HG02973 (cell line): ENCODE measurements at regions not wholly inside any gene's neighbourhood (a gene's known extent, or its start where the extent isn't known, plus 50 kb on each side); places are given as distances from the start of the nearest gene placed in this dataset.
A peak's percentile ranks its signal among the peaks of the same experiment; 100 is the strongest.

ENCODE experiments used
- ATAC-seq: cut with Tn5 transposase; IDR thresholded peaks from one replicate; pipeline ENCODE4 v1.9.1; 2021; ENCODE audit warnings: moderate library complexity; ENCODE audit not compliant: unreplicated experiment

DNA sequence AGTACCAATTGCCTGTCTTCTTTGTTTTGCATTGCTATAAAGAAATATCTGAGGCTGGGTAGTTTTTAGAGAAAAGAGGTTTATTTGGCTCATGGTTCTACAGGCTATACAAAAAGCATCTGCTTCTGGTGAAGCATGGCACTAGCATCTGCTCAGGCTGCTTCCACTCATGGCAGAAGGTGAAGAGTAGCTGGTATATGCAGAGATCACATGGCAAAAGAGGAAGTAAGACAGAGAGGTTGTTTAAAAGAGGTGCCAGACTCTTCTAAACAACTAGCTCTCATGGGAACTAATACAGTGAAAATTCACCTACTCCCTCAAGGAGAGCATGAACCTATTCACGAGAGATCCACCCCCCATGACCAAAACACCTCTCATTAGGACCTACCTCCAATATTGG is 56.7 kb upstream of the GUCA2B start:
- no peak for ATAC-seq

DNA sequence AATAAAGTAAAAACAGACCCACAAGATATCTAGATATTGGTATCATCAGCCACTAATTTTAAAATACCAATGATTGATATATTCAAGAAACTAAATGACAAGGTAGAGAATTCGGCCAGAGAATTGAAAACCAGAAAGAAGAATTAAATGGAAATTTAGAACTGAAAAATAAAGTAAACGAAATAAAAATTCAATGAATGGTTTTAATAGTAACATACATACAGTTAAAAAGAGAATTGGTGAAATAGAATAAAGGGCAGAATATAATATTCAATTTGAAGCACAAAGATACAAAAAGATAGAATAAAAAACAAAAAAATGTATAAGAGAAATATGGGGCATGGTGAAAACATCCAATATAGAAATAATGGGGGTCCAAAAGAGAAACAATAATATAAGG is 64.0 kb upstream of the GUCA2B start:
- ATAC-seq, result no peak

DNA sequence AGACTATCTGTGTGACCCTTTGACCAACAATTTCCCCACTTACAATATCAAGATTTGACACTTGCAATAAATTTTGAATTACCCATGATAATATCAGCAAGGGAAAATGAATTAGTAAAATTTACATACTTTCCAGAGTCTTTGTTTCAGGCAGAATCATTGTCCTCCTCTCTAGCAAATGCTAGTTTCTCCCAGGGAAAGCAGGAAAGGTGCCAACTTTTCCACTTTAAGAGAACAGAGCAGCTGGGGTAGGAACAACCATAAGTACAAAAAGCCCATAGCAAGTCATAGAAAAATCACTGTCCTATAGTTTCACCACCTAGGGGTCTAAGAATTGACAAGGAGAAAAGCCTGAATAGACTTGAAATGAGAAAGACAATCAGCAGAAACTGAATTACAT is 67.1 kb upstream of the GUCA2B start:
- ATAC-seq, result no peak

DNA sequence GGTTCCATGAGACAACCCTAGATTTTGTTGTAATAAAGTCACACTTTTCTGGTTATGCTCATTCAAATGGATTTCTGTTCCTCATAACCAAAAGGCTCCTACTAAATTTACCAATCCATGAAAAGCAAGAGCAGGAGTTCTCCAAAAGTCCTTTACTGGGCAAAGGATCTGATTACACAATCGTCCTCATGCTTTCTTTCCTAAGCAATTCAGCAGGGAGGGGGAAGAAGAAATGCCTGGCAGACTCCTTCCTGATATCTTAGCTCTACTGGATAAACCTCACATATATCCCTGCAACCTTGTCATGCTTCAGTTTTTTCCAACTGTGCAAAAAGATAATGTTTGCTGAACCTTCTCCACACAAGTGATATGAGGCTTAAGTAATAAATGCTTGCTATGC is 67.6 kb upstream of the GUCA2B start:
- ATAC-seq, result no peak

DNA sequence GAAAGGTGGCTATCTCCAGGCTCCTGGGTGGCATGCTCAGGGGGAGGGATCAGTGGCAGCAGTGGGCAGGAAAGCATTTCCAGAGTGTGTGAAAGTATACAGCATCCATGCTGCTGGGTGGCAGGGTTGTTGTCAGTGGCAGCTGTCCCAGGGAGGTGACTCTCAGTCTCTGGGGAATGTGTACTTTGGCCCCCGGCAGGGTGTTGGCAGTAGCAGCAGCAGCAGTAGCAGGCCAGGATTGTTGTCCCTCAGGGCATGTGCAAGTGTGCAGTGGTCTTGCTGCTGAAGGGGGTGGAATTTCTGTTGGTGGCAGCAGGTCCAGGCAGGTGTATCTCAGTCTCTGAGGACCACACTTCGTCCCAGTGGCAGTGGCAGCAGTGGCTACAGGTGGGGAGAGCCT is 71.7 kb upstream of the GUCA2B start:
- no peak for ATAC-seq

DNA sequence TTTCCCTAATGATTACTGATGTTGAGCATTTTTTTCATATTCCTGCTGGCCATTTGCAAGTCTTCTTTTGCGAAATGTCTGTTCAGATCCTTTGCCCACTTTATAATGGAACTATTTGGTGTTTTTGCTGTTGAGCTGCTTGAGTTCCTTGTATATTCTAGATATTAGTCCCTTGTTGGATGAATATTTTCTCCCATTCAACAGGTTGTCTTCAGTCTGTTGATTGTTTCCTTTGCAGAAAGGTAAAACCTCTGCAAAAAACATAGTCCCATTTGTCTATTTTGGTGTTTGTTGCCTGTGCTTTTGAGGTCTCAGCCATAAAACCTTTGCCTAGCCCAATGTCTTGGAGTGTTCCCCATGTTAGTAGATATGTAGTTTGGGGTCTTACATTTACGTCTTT is 78.0 kb upstream of the GUCA2B start:
- no peak for ATAC-seq

DNA sequence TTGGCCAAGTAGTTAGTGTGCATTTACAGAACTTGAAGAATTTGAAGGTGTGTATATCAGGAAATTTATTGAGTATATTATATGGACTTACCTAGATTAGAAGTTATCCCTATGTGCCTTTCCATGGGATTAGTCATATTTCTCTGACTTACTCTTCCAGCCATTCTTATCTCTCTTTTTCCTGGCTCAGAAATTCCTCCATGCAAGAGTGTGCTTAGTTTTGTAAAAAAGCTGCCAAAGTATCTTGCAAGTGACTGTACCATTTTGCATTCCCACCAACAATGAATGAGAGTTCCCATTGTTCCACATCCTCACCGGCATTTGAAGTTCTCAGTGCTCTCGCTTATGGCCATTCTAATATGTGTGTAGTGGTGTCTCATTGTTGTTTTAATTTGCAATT is 82.2 kb upstream of the GUCA2B start:
- ATAC-seq, result no peak

DNA sequence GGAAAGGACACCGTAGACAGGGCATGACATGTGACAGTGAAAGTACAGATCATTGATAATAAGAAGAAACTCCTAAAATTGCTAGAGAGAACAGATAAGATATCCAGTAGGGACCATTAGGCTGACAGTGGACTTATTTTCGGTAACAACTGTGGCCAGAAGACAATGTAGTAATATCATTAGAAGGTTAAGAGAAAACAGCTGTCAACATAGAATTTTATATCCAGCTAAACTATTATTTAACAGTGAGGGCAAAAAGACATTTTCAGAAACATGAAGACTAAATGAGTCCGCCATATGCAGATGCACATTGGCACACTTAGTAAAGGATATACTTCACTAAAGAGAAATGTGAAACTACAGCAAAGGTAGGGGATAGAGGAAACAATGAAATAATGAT is 95.4 kb upstream of the GUCA2B start:
- no peak for ATAC-seq

DNA sequence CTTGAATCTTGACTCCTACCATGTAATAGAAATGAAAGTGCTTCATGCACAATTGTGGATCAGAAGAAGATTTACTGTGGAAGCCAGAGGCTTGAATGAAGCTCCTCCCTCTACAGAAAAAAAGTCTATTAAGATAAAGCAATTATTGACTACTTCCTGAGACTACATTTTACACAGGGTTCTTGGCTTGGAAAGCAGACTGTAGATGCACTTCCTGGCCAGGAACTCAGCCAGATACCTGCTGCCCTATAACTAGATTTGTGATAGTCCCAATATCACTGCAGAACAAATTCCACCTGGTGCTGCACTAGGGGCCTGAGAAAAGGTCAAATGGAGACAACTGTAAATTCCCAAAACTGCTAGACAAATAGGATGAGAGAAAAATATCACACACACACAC is 96.8 kb upstream of the GUCA2B start:
- no peak for ATAC-seq

DNA sequence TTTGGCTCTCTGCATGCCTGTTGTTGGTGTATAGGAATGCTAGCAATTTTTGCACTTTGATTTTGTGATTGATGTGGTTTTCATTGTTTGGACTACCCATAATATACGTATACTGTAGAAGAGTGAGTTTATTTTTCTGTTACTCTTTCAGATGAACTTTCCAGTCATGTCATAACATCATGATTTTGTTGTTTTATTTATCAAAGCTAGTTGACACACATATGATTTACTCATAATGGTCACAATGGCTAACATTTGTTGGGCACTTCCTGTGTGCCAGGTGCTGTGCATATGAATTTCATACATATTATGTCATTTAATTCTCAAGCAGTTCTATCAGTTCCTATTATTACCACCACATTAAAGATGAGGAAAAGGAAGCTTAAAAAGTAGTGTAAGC is 98.1 kb upstream of the GUCA2B start:
- no peak for ATAC-seq

DNA sequence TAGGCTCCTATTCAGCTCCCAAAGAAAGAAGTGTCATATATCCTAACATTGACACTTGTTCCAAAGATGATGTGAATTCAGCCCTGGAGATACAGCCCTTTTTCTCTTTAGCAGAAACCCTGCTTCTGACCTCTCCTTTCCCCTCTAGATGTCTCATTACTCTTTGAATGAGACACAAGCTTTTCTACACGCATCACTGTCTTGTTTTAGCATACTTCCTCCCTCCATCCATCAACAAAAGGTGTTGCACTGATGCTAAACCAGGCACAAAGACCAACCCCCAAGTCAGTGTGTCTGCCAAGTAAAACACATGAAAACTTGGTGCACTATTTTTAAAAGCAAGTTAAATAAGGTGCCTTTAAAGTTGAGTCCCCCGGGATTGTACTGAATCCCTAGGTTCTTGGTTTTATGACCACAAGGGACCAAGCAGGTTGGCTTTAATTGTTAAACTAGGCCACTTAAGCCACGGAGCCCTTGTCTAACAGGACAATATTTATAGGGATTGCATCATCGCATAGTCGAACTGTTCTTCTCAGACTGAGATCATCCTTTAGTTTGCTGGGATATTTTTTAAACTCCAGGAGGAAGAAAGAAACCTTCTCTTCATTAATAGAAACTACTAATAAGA is 101.0 kb upstream of the GUCA2B start:
- no peak for ATAC-seq

DNA sequence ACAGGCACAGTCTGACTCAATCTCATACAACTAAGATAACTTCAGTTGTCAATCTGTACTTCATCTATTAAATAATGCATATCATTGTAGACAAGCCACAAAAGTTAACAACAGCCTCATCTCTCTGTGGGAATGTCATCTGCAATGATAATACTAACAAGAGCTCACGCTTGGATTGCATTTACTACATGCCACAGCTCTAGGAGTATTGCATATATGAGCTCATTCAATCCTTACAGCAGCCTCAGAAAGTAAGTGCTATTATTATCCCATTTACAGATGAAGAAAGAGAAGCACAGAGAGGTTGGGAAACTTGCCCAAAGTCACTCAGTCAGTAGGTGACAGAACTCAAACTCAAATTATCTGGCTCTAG is 105.7 kb upstream of the GUCA2B start:
- ATAC-seq, result no peak

DNA sequence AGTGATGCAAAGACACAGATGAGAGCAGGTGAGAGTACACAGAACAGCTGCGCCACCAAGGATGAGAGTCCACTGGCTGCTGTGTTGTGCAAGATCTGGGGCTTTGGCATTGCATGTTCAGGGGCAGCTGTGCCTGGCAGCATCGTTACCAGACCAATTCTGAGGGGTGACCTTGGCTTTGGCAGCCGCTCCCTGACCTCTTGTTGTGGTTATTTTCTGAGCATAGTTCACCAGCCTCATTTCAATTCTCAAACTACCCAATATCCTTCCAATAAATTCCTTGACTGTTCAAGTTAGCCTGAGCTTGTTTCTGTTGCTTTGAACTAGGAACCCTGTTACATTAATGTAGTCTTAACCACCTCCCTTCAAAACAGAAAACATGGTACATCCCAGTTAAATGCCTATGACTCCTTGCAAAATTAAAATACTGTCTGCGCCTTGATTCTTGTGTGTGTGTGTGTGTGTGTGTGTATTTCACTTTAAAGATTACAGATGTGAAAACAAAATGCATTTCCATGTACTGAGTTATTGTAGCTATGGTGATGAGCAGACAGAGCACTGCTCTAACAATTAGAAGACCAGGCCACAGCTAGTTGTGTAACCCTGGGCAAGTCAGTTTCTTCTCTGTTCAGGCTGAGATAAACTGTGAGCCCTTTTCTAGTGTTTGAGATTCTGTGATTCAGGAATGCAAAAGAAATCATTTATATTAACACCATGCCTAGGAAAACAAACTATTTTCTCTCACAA is 106.3 kb upstream of the GUCA2B start:
- ATAC-seq, result no peak

DNA sequence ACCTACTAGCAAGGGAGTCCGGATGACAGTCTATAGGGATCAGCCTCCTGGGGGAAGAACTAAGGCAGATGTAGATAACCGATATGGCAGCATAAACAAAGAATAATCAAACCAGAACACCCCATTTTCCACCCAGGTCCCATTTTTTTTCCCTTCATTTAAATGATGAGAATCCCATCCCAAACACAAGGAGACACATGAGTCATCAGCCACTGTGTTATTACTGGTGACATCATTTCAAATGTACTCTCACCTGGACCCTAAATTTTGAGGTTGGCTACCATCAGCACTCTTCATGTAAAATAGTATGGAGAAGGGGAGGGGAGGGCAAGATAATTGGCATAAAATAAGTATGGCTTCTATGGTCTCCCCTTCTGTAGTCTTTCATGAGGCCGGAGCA is 108.9 kb upstream of the GUCA2B start:
- no peak for ATAC-seq

DNA sequence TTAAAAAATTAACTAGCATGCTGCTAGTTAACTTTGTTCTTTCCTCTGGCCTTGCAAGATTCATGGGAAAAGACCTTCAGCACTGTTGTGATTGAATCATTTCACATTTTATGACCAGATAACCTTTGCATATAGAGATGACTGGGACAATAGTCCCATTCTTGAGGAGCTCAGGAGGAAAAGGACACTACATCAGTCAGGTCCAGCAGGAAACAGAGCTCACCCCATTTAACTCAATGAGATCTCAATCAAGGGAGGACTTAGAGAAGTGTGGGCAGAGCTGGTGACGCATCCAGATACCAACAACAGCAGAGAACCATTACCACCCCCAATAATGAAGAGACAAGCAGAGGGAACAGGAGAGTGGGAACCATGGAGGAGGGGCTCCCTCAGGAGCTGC is 109.4 kb upstream of the GUCA2B start:
- ATAC-seq, result no peak

DNA sequence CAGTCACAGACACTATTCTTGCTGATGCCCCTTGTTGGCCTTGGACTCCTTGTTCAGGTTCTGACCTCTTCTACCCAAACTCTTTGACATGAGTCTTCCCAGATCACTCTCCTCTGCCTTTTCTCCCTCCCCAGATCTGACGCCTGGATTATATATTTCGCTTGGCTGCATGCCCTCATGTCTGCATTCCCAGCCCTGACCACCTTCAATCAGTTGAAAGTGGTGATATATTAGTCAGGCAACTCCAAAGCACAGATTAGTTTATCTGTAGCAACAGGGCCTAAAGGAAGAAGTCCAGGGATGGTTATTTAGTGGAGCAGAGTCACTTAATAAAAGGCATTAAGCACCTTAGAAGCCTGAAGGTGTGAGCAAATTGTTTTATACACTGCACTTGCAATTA is 110.0 kb upstream of the GUCA2B start:
- ATAC-seq, result no peak

DNA sequence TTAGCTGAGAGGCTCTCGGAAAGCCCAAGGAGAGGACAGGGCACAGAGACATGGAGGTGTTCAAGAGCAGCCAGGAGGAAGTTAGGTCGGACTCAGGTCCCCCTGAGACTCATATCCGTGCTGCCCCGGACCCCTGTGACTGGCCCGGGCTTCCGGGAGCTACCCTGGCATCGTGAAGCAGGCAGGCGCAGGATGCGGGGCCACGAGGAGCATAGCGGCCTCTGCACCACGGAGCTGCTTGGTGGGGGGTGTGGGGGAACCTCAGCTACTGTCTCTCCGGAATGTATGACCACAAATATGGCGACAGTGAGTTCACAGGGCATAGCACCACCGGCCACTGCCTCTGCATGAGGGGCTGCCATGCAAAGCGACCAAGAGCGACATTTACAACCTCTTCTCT is 112.2 kb upstream of the GUCA2B start:
- no peak for ATAC-seq

DNA sequence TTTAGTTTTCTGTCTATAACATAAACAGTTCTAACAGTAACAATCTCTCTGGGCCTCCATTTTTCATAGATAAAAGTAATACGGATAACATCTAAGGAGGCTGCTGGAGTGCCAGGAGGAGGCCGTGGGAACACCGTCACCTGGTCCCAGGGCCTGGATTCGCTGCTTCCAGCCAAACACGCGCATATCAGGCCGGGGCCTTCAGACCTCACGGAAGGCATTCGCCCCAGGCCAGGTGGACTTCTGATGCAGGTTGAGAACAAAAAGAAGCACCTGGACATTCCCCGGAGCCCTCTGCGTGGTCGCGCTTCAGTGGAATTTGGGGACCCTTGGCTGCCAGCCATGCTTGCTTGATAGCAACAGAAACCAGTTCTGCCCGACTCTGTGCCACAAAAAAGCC is 113.1 kb upstream of the GUCA2B start:
- no peak for ATAC-seq

DNA sequence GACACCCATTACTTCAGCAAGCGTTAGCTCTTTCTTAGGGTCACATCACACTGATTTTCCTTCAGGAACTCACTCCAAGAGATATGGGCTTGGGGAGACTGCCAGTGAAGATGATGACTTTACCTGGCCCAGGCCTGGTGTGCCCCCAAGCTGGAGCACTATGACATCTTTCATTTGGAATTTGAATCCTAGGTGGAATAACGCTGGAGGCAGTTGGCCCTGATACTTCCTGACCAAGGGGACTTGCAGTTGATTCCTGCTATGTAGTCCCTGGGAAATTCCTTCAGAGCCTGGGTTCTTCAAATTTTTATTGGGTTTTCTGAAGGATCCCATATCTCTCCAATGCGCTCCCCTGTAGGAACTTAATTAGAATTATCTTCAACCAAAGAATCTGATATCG is 114.9 kb upstream of the GUCA2B start:
- no peak for ATAC-seq

DNA sequence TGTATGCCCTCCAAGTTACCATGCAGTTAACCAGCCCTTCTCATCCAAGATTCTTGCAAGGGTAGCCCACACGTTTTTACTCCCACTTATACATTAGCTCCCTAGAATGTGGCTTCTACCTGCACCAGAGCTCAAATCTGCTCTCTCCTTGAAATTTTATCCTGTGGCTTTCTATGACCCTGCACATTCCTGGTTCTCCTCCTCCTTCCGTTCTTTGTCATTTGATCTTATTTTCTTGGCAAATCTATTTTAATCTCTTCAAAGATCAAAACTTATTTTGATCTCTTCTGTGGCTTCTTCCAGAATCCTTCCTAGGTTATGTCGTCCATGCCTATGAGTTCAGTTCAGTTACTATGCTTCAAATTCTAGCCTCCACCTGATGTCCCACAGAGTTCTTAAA is 115.6 kb upstream of the GUCA2B start:
- ATAC-seq, result no peak

DNA sequence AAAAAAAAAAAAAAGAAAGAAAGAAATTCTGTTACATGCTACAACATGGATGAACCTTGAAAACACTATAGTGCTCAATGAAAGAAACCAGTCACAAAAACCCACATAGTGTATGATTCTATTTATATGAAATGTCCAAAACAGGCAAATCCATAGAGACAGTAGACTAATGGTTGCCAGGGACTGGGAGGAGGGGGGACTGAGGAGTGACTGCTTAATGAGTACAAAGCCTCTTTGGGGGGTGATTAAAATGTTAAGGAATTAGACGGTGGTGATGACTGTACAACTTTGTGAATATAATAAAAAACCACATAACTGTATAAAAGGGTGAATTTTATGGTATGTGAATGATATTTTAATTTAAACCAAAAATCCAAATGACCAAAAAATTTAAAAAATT is 116.0 kb upstream of the GUCA2B start:
- no peak for ATAC-seq

DNA sequence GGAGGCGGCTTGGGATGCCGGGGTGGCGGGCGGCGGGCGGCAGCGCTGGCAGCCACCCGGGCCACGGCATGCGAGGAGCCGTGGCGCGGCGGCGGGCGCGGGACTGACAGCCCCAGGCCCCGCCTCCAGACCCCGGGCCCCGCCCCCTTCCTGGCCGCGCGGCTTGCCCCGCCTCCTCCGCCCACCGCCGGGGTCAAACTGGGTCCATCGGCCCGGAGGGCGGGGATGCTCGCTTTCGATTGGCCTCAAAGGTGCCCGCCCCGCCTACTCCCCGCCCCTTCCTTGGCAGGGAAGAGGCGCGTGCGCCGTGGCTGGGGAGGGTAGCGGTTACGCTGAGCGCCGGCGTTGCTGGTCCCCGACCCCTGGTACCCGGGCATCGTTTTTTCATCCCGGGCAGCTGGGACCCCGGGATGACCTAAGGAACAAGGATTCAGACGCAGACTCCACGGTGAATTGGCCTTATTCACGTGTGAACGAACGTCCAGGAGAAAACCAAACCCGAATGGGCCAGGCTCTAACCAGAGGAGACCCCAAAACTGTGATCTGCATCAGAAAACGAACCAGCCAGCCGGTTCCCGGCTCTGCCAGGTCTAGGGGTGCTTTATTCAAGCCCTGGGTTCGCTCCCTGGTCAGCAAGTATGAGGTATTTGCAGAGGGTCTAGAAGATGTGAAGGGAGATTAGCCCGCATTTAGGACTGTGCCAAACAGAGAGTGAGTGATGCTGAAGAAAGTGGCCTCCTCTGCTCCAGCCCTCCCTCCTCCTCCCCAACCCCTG is 117.2 kb upstream of the GUCA2B start:
- ATAC-seq, result peak; percentile 84
